ENCODE measurements at regions not wholly inside any gene's neighbourhood (a gene's known extent, or its start where the extent isn't known, plus 50 kb on each side); places are given as distances from the start of the nearest gene placed in this dataset.

GRCh38 chr1:48109390-48110013 is 112.3 kb upstream of the TRABD2B start:
- WGBS, 2 donors = 16 to 18% methylated on average over 6 of the region's 6 CpGs
- Histone ChIP-seq H3K9me3 (ENCODE audit: control insufficient read depth in 2 of 2, insufficient read depth in 1 of 2, low read depth in 1 of 2, low read length in 1 of 2) (no peaks in the 10 kb centered on the region), H3K27me3 (ENCODE audit: control insufficient read depth in 1 of 2, insufficient read depth in 2 of 2, low read length in 2 of 2) (no peaks in the 10 kb centered on the region), H3K4me3 (ENCODE audit: low read depth in 1 of 2, low read length in 2 of 2) (no peak overlapping the region), H3K36me3 (ENCODE audit: control insufficient read depth in 2 of 2, insufficient read depth in 2 of 2, low read length in 1 of 2) (no peaks in the 10 kb centered on the region), H3K27ac (ENCODE audit: low read depth in 2 of 2, low read length in 1 of 2) (no peak overlapping the region), H3K4me1 (ENCODE audit: control insufficient read depth in 2 of 2, insufficient read depth in 2 of 2, low read length in 1 of 2) (no peaks in the 10 kb centered on the region)

- no peak overlapping the region for H3K27ac ChIP-seq (ENCODE audit: low read depth in 2 of 2, low read length in 1 of 2)
- no peak overlapping the region for H3K4me3 ChIP-seq (ENCODE audit: low read depth in 1 of 2, low read length in 2 of 2)
- no peaks in the 10 kb centered on the region for H3K4me1 ChIP-seq (ENCODE audit: control insufficient read depth in 2 of 2, insufficient read depth in 2 of 2, low read length in 1 of 2)
- H3K36me3 ChIP-seq (ENCODE audit: control insufficient read depth in 2 of 2, insufficient read depth in 2 of 2, low read length in 1 of 2) = no peaks in the 10 kb centered on the region
- 62 to 72% methylated on average over 3 of the region's 3 CpGs for WGBS, 2 donors
- H3K27me3 ChIP-seq (ENCODE audit: control insufficient read depth in 1 of 2, insufficient read depth in 2 of 2, low read length in 2 of 2) = no peaks in the 10 kb centered on the region
- H3K9me3 ChIP-seq (ENCODE audit: control insufficient read depth in 2 of 2, insufficient read depth in 1 of 2, low read depth in 1 of 2, low read length in 1 of 2) = no peaks in the 10 kb centered on the region
Observed at GRCh38 chr1:48107516-48107915, 110.3 kb upstream of the TRABD2B start.

DNA sequence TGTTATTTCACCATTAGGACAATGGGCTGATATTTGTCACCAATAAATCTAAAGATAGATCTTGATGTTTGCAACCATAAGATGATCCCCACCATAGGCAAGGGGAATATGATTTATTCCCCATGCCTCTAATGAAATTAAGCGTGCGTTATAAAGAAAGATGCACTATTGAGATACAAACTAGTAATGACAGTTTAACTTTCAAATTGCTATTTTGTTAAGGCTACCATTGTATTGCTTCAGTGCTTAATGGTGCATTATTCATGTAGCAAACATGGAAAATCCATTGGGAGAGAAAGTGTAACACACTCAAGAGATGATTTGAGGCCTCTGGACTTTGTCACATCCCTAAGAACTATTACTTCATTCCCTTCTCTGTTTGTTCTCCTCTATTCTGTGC is 108.9 kb upstream of the TRABD2B start:
- 96 to 100% methylated on average over 2 of the region's 2 CpGs for WGBS, 2 donors
- Histone ChIP-seq H3K9me3 (ENCODE audit: control insufficient read depth in 2 of 2, insufficient read depth in 1 of 2, low read depth in 1 of 2, low read length in 1 of 2) (no peaks in the 10 kb centered on the region), H3K4me1 (ENCODE audit: control insufficient read depth in 2 of 2, insufficient read depth in 2 of 2, low read length in 1 of 2) (no peaks in the 10 kb centered on the region), H3K36me3 (ENCODE audit: control insufficient read depth in 2 of 2, insufficient read depth in 2 of 2, low read length in 1 of 2) (no peaks in the 10 kb centered on the region), H3K27ac (ENCODE audit: low read depth in 2 of 2, low read length in 1 of 2) (no peak overlapping the region), H3K4me3 (ENCODE audit: low read depth in 1 of 2, low read length in 2 of 2) (no peak overlapping the region), H3K27me3 (ENCODE audit: control insufficient read depth in 1 of 2, insufficient read depth in 2 of 2, low read length in 2 of 2) (no peaks in the 10 kb centered on the region)

- H3K4me1 ChIP-seq (ENCODE audit: control insufficient read depth in 2 of 2, insufficient read depth in 2 of 2, low read length in 1 of 2) = no peaks in the 10 kb centered on the region
- WGBS, 2 donors = 64 to 65% methylated on average over 3 of the region's 3 CpGs
- H3K4me3 ChIP-seq (ENCODE audit: low read depth in 1 of 2, low read length in 2 of 2) = no peak overlapping the region
- peaks cover 0 to 3% of the 10 kb centered on the region in 2 donors for H3K27me3 ChIP-seq (ENCODE audit: control insufficient read depth in 1 of 2, insufficient read depth in 2 of 2, low read length in 2 of 2)
- no peaks in the 10 kb centered on the region for H3K36me3 ChIP-seq (ENCODE audit: control insufficient read depth in 2 of 2, insufficient read depth in 2 of 2, low read length in 1 of 2)
- H3K27ac ChIP-seq (ENCODE audit: low read depth in 2 of 2, low read length in 1 of 2) = no peak overlapping the region
- H3K9me3 ChIP-seq (ENCODE audit: control insufficient read depth in 2 of 2, insufficient read depth in 1 of 2, low read depth in 1 of 2, low read length in 1 of 2) = no peaks in the 10 kb centered on the region
Observed at GRCh38 chr1:48105165-48105564, 108.0 kb upstream of the TRABD2B start.

GRCh38 chr1:48103495-48103894 is 106.3 kb upstream of the TRABD2B start:
- Histone ChIP-seq H3K36me3 (ENCODE audit: control insufficient read depth in 2 of 2, insufficient read depth in 2 of 2, low read length in 1 of 2) (no peaks in the 10 kb centered on the region), H3K27me3 (ENCODE audit: control insufficient read depth in 1 of 2, insufficient read depth in 2 of 2, low read length in 2 of 2) (peaks cover 0 to 3% of the 10 kb centered on the region in 2 donors), H3K27ac (ENCODE audit: low read depth in 2 of 2, low read length in 1 of 2) (no peak overlapping the region), H3K9me3 (ENCODE audit: control insufficient read depth in 2 of 2, insufficient read depth in 1 of 2, low read depth in 1 of 2, low read length in 1 of 2) (no peaks in the 10 kb centered on the region), H3K4me3 (ENCODE audit: low read depth in 1 of 2, low read length in 2 of 2) (no peak overlapping the region), H3K4me1 (ENCODE audit: control insufficient read depth in 2 of 2, insufficient read depth in 2 of 2, low read length in 1 of 2) (no peaks in the 10 kb centered on the region)
- 90 to 91% methylated on average over 6 of the region's 6 CpGs for WGBS, 2 donors

DNA sequence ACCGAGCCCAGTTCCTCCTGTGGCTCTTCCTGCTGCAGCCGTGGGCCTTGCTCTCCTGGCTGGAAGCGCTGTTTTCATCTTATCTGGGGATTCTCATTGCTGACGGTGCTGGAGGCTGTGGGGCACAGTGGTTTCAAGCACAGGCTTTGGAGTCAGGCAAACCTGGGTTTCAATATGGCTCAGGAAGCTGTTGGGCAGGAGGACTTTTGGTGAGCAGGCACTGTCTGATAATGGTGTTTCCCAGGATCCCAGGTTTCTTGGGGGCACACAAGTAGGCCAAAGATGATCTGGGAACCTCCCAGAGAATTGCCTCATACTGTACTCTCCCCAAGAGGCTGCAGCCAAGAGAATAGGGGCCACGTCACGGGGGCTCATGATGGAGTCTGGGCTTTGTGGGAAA is 105.6 kb upstream of the TRABD2B start:
- 84% methylated on average over 6 of the region's 6 CpGs for WGBS, 2 donors
- no peaks in the 10 kb centered on the region for H3K9me3 ChIP-seq (ENCODE audit: control insufficient read depth in 2 of 2, insufficient read depth in 1 of 2, low read depth in 1 of 2, low read length in 1 of 2)

GRCh38 chr1:48099072-48099773 is 102.0 kb upstream of the TRABD2B start:
- Histone ChIP-seq H3K4me1 (ENCODE audit: control insufficient read depth in 2 of 2, insufficient read depth in 2 of 2, low read length in 1 of 2) (no peaks in the 10 kb centered on the region), H3K36me3 (ENCODE audit: control insufficient read depth in 2 of 2, insufficient read depth in 2 of 2, low read length in 1 of 2) (no peaks in the 10 kb centered on the region), H3K9me3 (ENCODE audit: control insufficient read depth in 2 of 2, insufficient read depth in 1 of 2, low read depth in 1 of 2, low read length in 1 of 2) (no peaks in the 10 kb centered on the region), H3K4me3 (ENCODE audit: low read depth in 1 of 2, low read length in 2 of 2) (no peak overlapping the region), H3K27me3 (ENCODE audit: control insufficient read depth in 1 of 2, insufficient read depth in 2 of 2, low read length in 2 of 2) (peaks cover 0 to 3% of the 10 kb centered on the region in 2 donors), H3K27ac (ENCODE audit: low read depth in 2 of 2, low read length in 1 of 2) (no peak overlapping the region)
- 22 to 37% methylated on average over 10 of the region's 10 CpGs for WGBS, 2 donors

More for the DNA sequence above, 105.6 kb upstream of the TRABD2B start:
- no peaks in the 10 kb centered on the region for H3K36me3 ChIP-seq (ENCODE audit: control insufficient read depth in 2 of 2, insufficient read depth in 2 of 2, low read length in 1 of 2)
- H3K4me3 ChIP-seq (ENCODE audit: low read depth in 1 of 2, low read length in 2 of 2) = no peak overlapping the region
- H3K27me3 ChIP-seq (ENCODE audit: control insufficient read depth in 1 of 2, insufficient read depth in 2 of 2, low read length in 2 of 2) = peaks cover 0 to 3% of the 10 kb centered on the region in 2 donors
- no peak overlapping the region for H3K27ac ChIP-seq (ENCODE audit: low read depth in 2 of 2, low read length in 1 of 2)
- H3K4me1 ChIP-seq (ENCODE audit: control insufficient read depth in 2 of 2, insufficient read depth in 2 of 2, low read length in 1 of 2) = no peaks in the 10 kb centered on the region

- H3K27ac ChIP-seq (ENCODE audit: low read depth in 2 of 2, low read length in 1 of 2) = peak overlapping the region; percentile 53 to 79
- 22 to 24% methylated on average over 24 of the region's 24 CpGs for WGBS, 2 donors
- H3K4me1 ChIP-seq (ENCODE audit: control insufficient read depth in 2 of 2, insufficient read depth in 2 of 2, low read length in 1 of 2) = no peaks in the 10 kb centered on the region
- no peaks in the 10 kb centered on the region for H3K9me3 ChIP-seq (ENCODE audit: control insufficient read depth in 2 of 2, insufficient read depth in 1 of 2, low read depth in 1 of 2, low read length in 1 of 2)
- no peaks in the 10 kb centered on the region for H3K27me3 ChIP-seq (ENCODE audit: control insufficient read depth in 1 of 2, insufficient read depth in 2 of 2, low read length in 2 of 2)
- no peak overlapping the region for H3K4me3 ChIP-seq (ENCODE audit: low read depth in 1 of 2, low read length in 2 of 2)
- no peaks in the 10 kb centered on the region for H3K36me3 ChIP-seq (ENCODE audit: control insufficient read depth in 2 of 2, insufficient read depth in 2 of 2, low read length in 1 of 2)
Observed at GRCh38 chr1:48093696-48094528, 96.7 kb upstream of the TRABD2B start.

GRCh38 chr1:48093147-48093546 is 96.0 kb upstream of the TRABD2B start:
- no peaks in the 10 kb centered on the region for H3K27me3 ChIP-seq (ENCODE audit: control insufficient read depth in 1 of 2, insufficient read depth in 2 of 2, low read length in 2 of 2)
- no peak overlapping the region for H3K4me3 ChIP-seq (ENCODE audit: low read depth in 1 of 2, low read length in 2 of 2)
- WGBS, 2 donors = 22 to 28% methylated on average over 8 of the region's 8 CpGs
- no peak overlapping the region for H3K27ac ChIP-seq (ENCODE audit: low read depth in 2 of 2, low read length in 1 of 2)
- H3K36me3 ChIP-seq (ENCODE audit: control insufficient read depth in 2 of 2, insufficient read depth in 2 of 2, low read length in 1 of 2) = no peaks in the 10 kb centered on the region
- H3K9me3 ChIP-seq (ENCODE audit: control insufficient read depth in 2 of 2, insufficient read depth in 1 of 2, low read depth in 1 of 2, low read length in 1 of 2) = no peaks in the 10 kb centered on the region
- no peaks in the 10 kb centered on the region for H3K4me1 ChIP-seq (ENCODE audit: control insufficient read depth in 2 of 2, insufficient read depth in 2 of 2, low read length in 1 of 2)
